WTC11 (cell line): ENCODE measurements at regions not wholly inside any gene's neighbourhood (a gene's known extent, or its start where the extent isn't known, plus 50 kb on each side); places are given as distances from the start of the nearest gene placed in this dataset.
"Not testable (repeated sequence)": the region's sequence is repeated elsewhere in the genome, so short reads cannot be mapped to it uniquely, and the experiment has no call there.

Source experiments
- ATAC-seq: fragments of 200-7000 bp; cut with Tn5 transposase; 2 replicates; pipeline ENCODE4 v1.10.0; 2021; ENCODE audit warnings: mild to moderate bottlenecking, moderate library complexity
- CTCF ChIA-PET: fragments of 300-600 bp; sonication (Branson Sonifier 250); formaldehyde crosslinking; loops from one replicate; lab custom pipeline; 2021; ENCODE audit warnings: antibody characterized with exemption; lab: Charles Lee
- POLR2A ChIA-PET: fragments of 350-600 bp; sonication (Branson Sonifier 250); formaldehyde crosslinking; loops from one replicate; lab custom pipeline; 2021; ENCODE audit warnings: antibody characterized with exemption; lab: Charles Lee
- DNase-seq: peaks from one replicate; pipeline ENCODE4 v3.0.0; 2021; ENCODE audit warnings: low spot score
- H3K27ac Mint-ChIP-seq: 2 replicates; pipeline ENCODE4 v1.8.0; 2021; ENCODE audit warnings: mixed read lengths
- H3K27me3 Mint-ChIP-seq: 2 replicates; pipeline ENCODE4 v1.8.0; 2021; ENCODE audit warnings: low read depth, mild to moderate bottlenecking, moderate library complexity, mixed read lengths
- H3K36me3 Mint-ChIP-seq: 2 replicates; pipeline ENCODE4 v1.8.0; 2021; ENCODE audit warnings: mixed read lengths
- H3K4me1 Mint-ChIP-seq: 2 replicates; pipeline ENCODE4 v1.8.0; 2022; ENCODE audit warnings: mixed read lengths
- H3K4me3 Mint-ChIP-seq: 2 replicates; pipeline ENCODE4 v1.8.0; 2021; ENCODE audit warnings: mild to moderate bottlenecking, moderate library complexity, mixed read lengths
- H3K9me3 Mint-ChIP-seq: 2 replicates; pipeline ENCODE4 v1.8.0; 2021; ENCODE audit warnings: mixed read lengths
- ATF2 ChIP-seq: sonication (generic); formaldehyde crosslinking; IDR thresholded peaks from 2 replicates; pipeline ENCODE4 v1.8.1; 2022; ENCODE audit warnings: low read depth, missing genetic modification reagents, borderline replicate concordance
- ATF3 ChIP-seq: sonication (generic); formaldehyde crosslinking; conservative IDR thresholded peaks from 2 replicates; pipeline ENCODE4 v1.8.1; 2022; ENCODE audit warnings: mild to moderate bottlenecking, missing genetic modification reagents
- CREM ChIP-seq: sonication (generic); formaldehyde crosslinking; IDR thresholded peaks from 2 replicates; pipeline ENCODE4 v1.8.1; 2022; ENCODE audit warnings: mild to moderate bottlenecking, missing genetic modification reagents, moderate library complexity
- ELF4 ChIP-seq: sonication (generic); formaldehyde crosslinking; IDR thresholded peaks from 2 replicates; pipeline ENCODE4 v1.8.1; 2022; ENCODE audit warnings: low read depth, mild to moderate bottlenecking, moderate library complexity, missing genetic modification reagents
- ESRRA ChIP-seq: sonication (generic); formaldehyde crosslinking; IDR thresholded peaks from 2 replicates; pipeline ENCODE4 v1.8.1; 2022; ENCODE audit warnings: mild to moderate bottlenecking, missing genetic modification reagents, borderline replicate concordance
- ETV6 ChIP-seq: sonication (generic); formaldehyde crosslinking; IDR thresholded peaks from 2 replicates; pipeline ENCODE4 v1.8.1; 2022; ENCODE audit warnings: mild to moderate bottlenecking, missing genetic modification reagents
- FOXJ3 ChIP-seq: sonication (generic); formaldehyde crosslinking; IDR thresholded peaks from 2 replicates; pipeline ENCODE4 v1.9.0; 2021; ENCODE audit warnings: missing genetic modification reagents, mild to moderate bottlenecking, borderline replicate concordance
- GABPB1 ChIP-seq: sonication (generic); formaldehyde crosslinking; IDR thresholded peaks from 2 replicates; pipeline ENCODE4 v1.8.1; 2023; ENCODE audit warnings: mild to moderate bottlenecking, missing genetic modification reagents
- HMGXB4 ChIP-seq: sonication (generic); formaldehyde crosslinking; IDR thresholded peaks from 2 replicates; pipeline ENCODE4 v1.8.1; 2023; ENCODE audit warnings: mild to moderate bottlenecking, moderate library complexity, missing genetic modification reagents
- JUN ChIP-seq: sonication (generic); formaldehyde crosslinking; IDR thresholded peaks from 2 replicates; pipeline ENCODE4 v1.8.0; 2023; ENCODE audit warnings: mild to moderate bottlenecking, missing genetic modification reagents
- MYBL2 ChIP-seq: sonication (generic); formaldehyde crosslinking; IDR thresholded peaks from 2 replicates; pipeline ENCODE4 v1.8.1; 2023; ENCODE audit warnings: mild to moderate bottlenecking, moderate library complexity, missing genetic modification reagents
- NFYB ChIP-seq: sonication (generic); formaldehyde crosslinking; conservative IDR thresholded peaks from 2 replicates; pipeline ENCODE4 v1.8.0; 2022; ENCODE audit warnings: low read depth, missing genetic modification reagents
- NR1H2 ChIP-seq: sonication (generic); formaldehyde crosslinking; IDR thresholded peaks from 2 replicates; pipeline ENCODE4 v1.9.0; 2021; ENCODE audit warnings: mild to moderate bottlenecking, moderate library complexity, missing genetic modification reagents
- OVOL2 ChIP-seq: fragments of 250-450 bp; sonication (Bioruptor Pico); IDR thresholded peaks from 2 replicates; pipeline ENCODE4 v1.9.0; 2021; ENCODE audit warnings: mild to moderate bottlenecking, borderline replicate concordance
- PRRX2 ChIP-seq: fragments of 250-450 bp; sonication (Bioruptor Pico); IDR thresholded peaks from 2 replicates; pipeline ENCODE4 v1.8.0; 2021; ENCODE audit warnings: mild to moderate bottlenecking
- SP1 ChIP-seq: sonication (generic); formaldehyde crosslinking; conservative IDR thresholded peaks from 2 replicates; pipeline ENCODE4 v1.8.1; 2022; ENCODE audit warnings: missing genetic modification reagents
- STAT6 ChIP-seq: sonication (generic); formaldehyde crosslinking; conservative IDR thresholded peaks from 2 replicates; pipeline ENCODE4 v1.8.1; 2023; ENCODE audit warnings: mild to moderate bottlenecking, low read depth, missing genetic modification reagents, moderate library complexity
- ZBTB21 ChIP-seq: sonication (generic); formaldehyde crosslinking; IDR thresholded peaks from 2 replicates; pipeline ENCODE4 v1.8.1; 2023; ENCODE audit warnings: mild to moderate bottlenecking, missing genetic modification reagents, borderline replicate concordance
- ZNF138 ChIP-seq: sonication (generic); formaldehyde crosslinking; conservative IDR thresholded peaks from 2 replicates; pipeline ENCODE4 v1.8.1; 2022; ENCODE audit warnings: mild to moderate bottlenecking, moderate library complexity, missing genetic modification reagents
- ZNF281 ChIP-seq: sonication (generic); formaldehyde crosslinking; IDR thresholded peaks from 2 replicates; pipeline ENCODE4 v1.8.0; 2023; ENCODE audit warnings: mild to moderate bottlenecking, missing genetic modification reagents
- ZNF396 ChIP-seq: fragments of 250-450 bp; sonication (Bioruptor Pico); IDR thresholded peaks from 2 replicates; pipeline ENCODE4 v1.8.0; 2021; ENCODE audit warnings: mild to moderate bottlenecking, moderate library complexity, borderline replicate concordance
- ZNF512 ChIP-seq: sonication (generic); formaldehyde crosslinking; IDR thresholded peaks from 2 replicates; pipeline ENCODE4 v1.8.1; 2022; ENCODE audit warnings: missing genetic modification reagents, borderline replicate concordance

GRCh38 chr13:80877209-80877943, 536.5 kb upstream of the SPRY2 start (continued):
- no peak for TF ChIP-seq PRRX2 (CRISPR knock-in tag)
- TF ChIP-seq FOXJ3: no peak
- TF ChIP-seq ETV6 (CRISPR knock-in tag): no peak
- no peak for TF ChIP-seq ZNF281 (CRISPR knock-in tag)
- no peak for TF ChIP-seq NFYB (CRISPR knock-in tag)
- no peak for TF ChIP-seq HMGXB4 (CRISPR knock-in tag)
- TF ChIP-seq SP1 (CRISPR knock-in tag): no peak
- no peak for TF ChIP-seq ATF3
- TF ChIP-seq ZNF396 (CRISPR knock-in tag): no peak

- H3K4me3 Mint-ChIP-seq: no peak overlapping the region
- peaks cover 12% of the 10 kb centered on the region for H3K4me1 Mint-ChIP-seq
- H3K9me3 Mint-ChIP-seq: no peaks in the 10 kb centered on the region
- TF ChIP-seq ESRRA (CRISPR knock-in tag): no peak
- no peak for TF ChIP-seq ATF2 (CRISPR knock-in tag)
- TF ChIP-seq ETV6 (CRISPR knock-in tag): no peak
- no peak for TF ChIP-seq MYBL2
- no peak for TF ChIP-seq NR1H2 (CRISPR knock-in tag)
- no peak for TF ChIP-seq ELF4 (CRISPR knock-in tag)
- TF ChIP-seq ZBTB21: no peak
- no peak for TF ChIP-seq STAT6 (CRISPR knock-in tag)
- no peak for TF ChIP-seq ZNF512 (CRISPR knock-in tag)
- TF ChIP-seq OVOL2: no peak
- no peak for TF ChIP-seq GABPB1 (CRISPR knock-in tag)
- no peak for TF ChIP-seq ZNF138
- no peak for TF ChIP-seq JUN
- no peak for TF ChIP-seq CREM
- TF ChIP-seq NFYB (CRISPR knock-in tag): no peak
- POLR2A ChIA-PET: no interaction called here
- peaks cover 15% of the 10 kb centered on the region for H3K27me3 Mint-ChIP-seq
- CTCF ChIA-PET: no interaction called here
- no peak overlapping the region for H3K27ac Mint-ChIP-seq
- no peaks in the 10 kb centered on the region for H3K36me3 Mint-ChIP-seq
- ATAC-seq (no peak), DNase-seq (no peak)
Observed at GRCh38 chr13:80873589-80873988, 532.7 kb upstream of the SPRY2 start.

- H3K27me3 Mint-ChIP-seq, H3K9me3 Mint-ChIP-seq, H3K36me3 Mint-ChIP-seq, ATAC-seq, CTCF ChIA-PET, H3K4me3 Mint-ChIP-seq, H3K27ac Mint-ChIP-seq, DNase-seq, H3K4me1 Mint-ChIP-seq, POLR2A ChIA-PET: not testable (repeated sequence)
Observed at GRCh38 chr13:80871971-80872370, 531.0 kb upstream of the SPRY2 start.
